ENCODE measurements at regions not wholly inside any gene's neighbourhood (a gene's known extent, or its start where the extent isn't known, plus 50 kb on each side); places are given as distances from the start of the nearest gene placed in this dataset.

DNA sequence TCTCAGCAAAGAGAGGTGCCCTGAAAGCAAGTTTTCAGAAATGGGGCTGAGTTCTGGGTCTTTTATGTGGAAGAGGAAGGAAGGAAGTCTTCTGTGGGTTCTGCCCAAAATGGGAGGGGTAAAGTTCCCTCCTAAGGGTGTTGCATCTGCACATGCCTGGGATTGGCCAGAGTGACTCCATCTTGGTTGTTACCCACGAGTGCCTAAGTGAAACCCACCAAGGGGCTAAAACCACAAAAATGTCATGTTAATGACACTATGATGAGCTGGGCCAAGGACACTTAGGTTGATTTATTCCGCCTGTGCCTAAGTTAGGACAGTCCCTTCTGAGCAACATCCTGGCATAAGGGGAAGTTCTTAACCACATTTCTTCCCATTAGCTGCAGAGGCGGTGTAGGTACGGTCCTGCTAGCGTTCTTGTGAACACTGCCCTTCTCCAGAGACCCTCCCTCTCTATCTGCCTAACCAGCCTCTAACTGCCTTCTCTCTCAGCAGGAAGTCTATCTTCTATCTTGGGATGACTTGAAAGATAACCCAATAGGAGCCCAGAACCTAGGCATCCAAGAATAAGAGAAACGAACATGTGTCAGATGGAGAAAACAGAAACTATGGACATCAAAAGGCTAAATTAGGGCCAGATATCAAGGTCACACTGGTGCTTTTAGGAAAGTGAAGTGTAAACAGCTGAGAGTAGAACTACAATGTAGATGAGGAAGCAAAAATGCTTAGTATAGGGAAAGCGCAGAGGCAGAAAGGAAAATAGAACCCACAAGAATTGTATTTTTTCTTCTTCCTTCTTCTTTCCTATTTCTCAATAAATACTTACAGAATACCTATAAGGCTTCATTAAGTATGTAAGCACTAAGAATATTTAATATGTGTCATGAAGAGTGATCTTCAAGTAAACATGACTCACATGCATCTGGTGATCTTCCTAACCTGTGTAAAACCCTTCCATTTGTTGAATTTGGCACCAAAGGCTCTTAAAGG, 104.2 kb upstream of the AMN1 start:
- DNase-seq (ENCODE audit: low spot score), result no peak
- Mint-ChIP-seq H3K4me1 (no peaks in the 10 kb centered on the region), H3K4me3 (no peak overlapping the region), H3K27ac (no peak overlapping the region), H3K27me3 (ENCODE audit: insufficient read depth, low read depth) (peaks cover 2% of the 10 kb centered on the region), H3K9me3 (peaks cover 19% of the 10 kb centered on the region), H3K36me3 (no peaks in the 10 kb centered on the region)
- Histone ChIP-seq H3K36me3 (no peaks in the 10 kb centered on the region), H3K9me3 (ENCODE audit: low read depth) (no peaks in the 10 kb centered on the region), H3K27ac (no peak overlapping the region), H4K20me1 (ENCODE audit: low read depth) (no peaks in the 10 kb centered on the region), H3F3A (ENCODE audit: low read depth) (no peaks in the 10 kb centered on the region), H3K4me2 (no peak overlapping the region), H2AFZ (replicated peaks) (no peak overlapping the region), H3K4me3 (no peak overlapping the region), H3K4me1 (no peaks in the 10 kb centered on the region), H3K27me3 (no peaks in the 10 kb centered on the region), H3K9ac (no peak overlapping the region), H3K79me2 (ENCODE audit: low read depth) (no peaks in the 10 kb centered on the region)
- no peak for TF ChIP-seq EZH2phosphoT487 (IDR thresholded peaks at IDR 0.05)
- no peak for TF ChIP-seq EZH2 (IDR thresholded peaks at IDR 0.05)
- TF ChIP-seq, protein P1, sequence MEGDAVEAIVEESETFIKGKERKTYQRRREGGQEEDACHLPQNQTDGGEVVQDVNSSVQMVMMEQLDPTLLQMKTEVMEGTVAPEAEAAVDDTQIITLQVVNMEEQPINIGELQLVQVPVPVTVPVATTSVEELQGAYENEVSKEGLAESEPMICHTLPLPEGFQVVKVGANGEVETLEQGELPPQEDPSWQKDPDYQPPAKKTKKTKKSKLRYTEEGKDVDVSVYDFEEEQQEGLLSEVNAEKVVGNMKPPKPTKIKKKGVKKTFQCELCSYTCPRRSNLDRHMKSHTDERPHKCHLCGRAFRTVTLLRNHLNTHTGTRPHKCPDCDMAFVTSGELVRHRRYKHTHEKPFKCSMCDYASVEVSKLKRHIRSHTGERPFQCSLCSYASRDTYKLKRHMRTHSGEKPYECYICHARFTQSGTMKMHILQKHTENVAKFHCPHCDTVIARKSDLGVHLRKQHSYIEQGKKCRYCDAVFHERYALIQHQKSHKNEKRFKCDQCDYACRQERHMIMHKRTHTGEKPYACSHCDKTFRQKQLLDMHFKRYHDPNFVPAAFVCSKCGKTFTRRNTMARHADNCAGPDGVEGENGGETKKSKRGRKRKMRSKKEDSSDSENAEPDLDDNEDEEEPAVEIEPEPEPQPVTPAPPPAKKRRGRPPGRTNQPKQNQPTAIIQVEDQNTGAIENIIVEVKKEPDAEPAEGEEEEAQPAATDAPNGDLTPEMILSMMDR (IDR thresholded peaks at IDR 0.05), result no peak

DNA sequence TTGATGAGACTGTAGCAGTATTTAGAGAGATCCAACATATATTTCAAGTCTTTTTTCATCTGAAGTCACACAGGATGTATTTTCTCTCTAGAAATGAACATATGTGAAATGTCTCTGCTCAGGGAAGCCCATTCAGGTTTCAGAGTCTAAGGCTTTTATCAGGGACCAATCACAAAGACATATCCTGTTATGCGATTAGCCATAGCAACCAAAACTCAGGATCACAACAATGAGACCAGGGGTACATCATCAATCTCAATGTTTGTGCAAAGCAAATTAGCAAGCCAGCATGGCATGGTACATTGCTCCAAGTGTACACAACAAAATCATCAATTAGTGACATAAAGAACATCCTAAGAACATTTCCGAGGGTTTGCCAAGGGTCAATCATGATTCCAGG, 99.2 kb upstream of the AMN1 start:
- Histone ChIP-seq H3F3A (ENCODE audit: low read depth) (no peaks in the 10 kb centered on the region), H3K79me2 (ENCODE audit: low read depth) (no peaks in the 10 kb centered on the region), H3K9ac (no peak overlapping the region), H3K27ac (no peak overlapping the region), H3K4me3 (no peak overlapping the region), H2AFZ (replicated peaks) (no peak overlapping the region), H3K27me3 (no peaks in the 10 kb centered on the region), H3K4me2 (no peak overlapping the region), H4K20me1 (ENCODE audit: low read depth) (no peaks in the 10 kb centered on the region), H3K4me1 (no peaks in the 10 kb centered on the region), H3K36me3 (no peaks in the 10 kb centered on the region), H3K9me3 (ENCODE audit: low read depth) (no peaks in the 10 kb centered on the region)
- Mint-ChIP-seq H3K36me3 (peaks cover 1% of the 10 kb centered on the region), H3K4me1 (no peaks in the 10 kb centered on the region), H3K4me3 (no peak overlapping the region), H3K27ac (no peak overlapping the region), H3K9me3 (peaks cover 32% of the 10 kb centered on the region), H3K27me3 (ENCODE audit: insufficient read depth, low read depth) (no peaks in the 10 kb centered on the region)
- no peak for DNase-seq (ENCODE audit: low spot score)
- TF ChIP-seq EZH2phosphoT487 (IDR thresholded peaks at IDR 0.05) (no peak), EZH2 (IDR thresholded peaks at IDR 0.05) (no peak)
- TF ChIP-seq, protein P1 (IDR thresholded peaks at IDR 0.05), result no peak

DNA sequence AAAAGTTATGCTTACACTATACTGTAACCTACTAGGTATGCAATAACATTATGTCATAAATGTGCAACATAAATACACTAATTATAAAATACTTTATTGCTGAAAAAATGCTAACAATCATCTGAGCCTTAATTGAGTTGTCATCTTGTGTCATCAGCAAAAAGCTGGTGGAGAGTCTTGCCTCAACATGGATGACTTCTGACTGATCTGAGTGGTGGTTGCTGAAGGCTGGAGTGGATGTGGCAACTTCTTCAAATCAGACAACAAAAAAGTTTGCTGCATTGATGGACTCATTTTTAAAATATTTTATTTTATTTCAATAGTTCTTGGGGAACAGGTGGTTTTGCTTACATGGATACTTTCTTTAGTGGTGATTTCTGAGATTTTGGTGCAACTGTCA, 93.9 kb upstream of the AMN1 start:
- Histone ChIP-seq H3K27ac (no peak overlapping the region), H3K27me3 (no peaks in the 10 kb centered on the region), H3F3A (ENCODE audit: low read depth) (no peaks in the 10 kb centered on the region), H3K79me2 (ENCODE audit: low read depth) (no peaks in the 10 kb centered on the region), H3K4me1 (no peaks in the 10 kb centered on the region), H3K36me3 (no peaks in the 10 kb centered on the region), H4K20me1 (ENCODE audit: low read depth) (no peaks in the 10 kb centered on the region), H2AFZ (replicated peaks) (no peak overlapping the region), H3K4me2 (no peak overlapping the region), H3K9ac (no peak overlapping the region), H3K4me3 (no peak overlapping the region), H3K9me3 (ENCODE audit: low read depth) (no peaks in the 10 kb centered on the region)
- Mint-ChIP-seq H3K27ac (no peak overlapping the region), H3K4me1 (no peaks in the 10 kb centered on the region), H3K9me3 (peaks cover 15% of the 10 kb centered on the region), H3K27me3 (ENCODE audit: insufficient read depth, low read depth) (no peaks in the 10 kb centered on the region), H3K4me3 (no peak overlapping the region), H3K36me3 (peaks cover 1% of the 10 kb centered on the region)
- no peak for TF ChIP-seq EZH2 (IDR thresholded peaks at IDR 0.05)
- TF ChIP-seq EZH2phosphoT487 (IDR thresholded peaks at IDR 0.05), result no peak
- TF ChIP-seq, protein P1 (IDR thresholded peaks at IDR 0.05), result no peak
- no peak for DNase-seq (ENCODE audit: low spot score)

All from neural progenitor cell (in vitro differentiated cells).